Uterus (tissue), 2 donors: ENCODE measurements at regions not wholly inside any gene's neighbourhood (a gene's known extent, or its start where the extent isn't known, plus 50 kb on each side); places are given as distances from the start of the nearest gene placed in this dataset.

Experiments
- POLR2A ChIP-seq, 2 donors: fragments of 450-650 bp; IDR thresholded peaks; one replicate each; pipeline ENCODE4 v1.6.1; 2016; ENCODE audit warnings: antibody characterized with exemption in 2 of 2, mild to moderate bottlenecking in 1 of 2, moderate library complexity in 1 of 2
- TF ChIP-seq, protein P1 (sequence below), 4 experiments: fragments of 200-600 bp in 2 of 4; fragments of 450-650 bp in 2 of 4; sonication (generic) in 2 of 4; IDR thresholded peaks; one replicate each; pipeline ENCODE4 v1.5.1; 2016 to 2019; ENCODE audit warnings: antibody characterized with exemption in 4 of 4, mild to moderate bottlenecking in 2 of 4, moderate library complexity in 1 of 4

DNA sequence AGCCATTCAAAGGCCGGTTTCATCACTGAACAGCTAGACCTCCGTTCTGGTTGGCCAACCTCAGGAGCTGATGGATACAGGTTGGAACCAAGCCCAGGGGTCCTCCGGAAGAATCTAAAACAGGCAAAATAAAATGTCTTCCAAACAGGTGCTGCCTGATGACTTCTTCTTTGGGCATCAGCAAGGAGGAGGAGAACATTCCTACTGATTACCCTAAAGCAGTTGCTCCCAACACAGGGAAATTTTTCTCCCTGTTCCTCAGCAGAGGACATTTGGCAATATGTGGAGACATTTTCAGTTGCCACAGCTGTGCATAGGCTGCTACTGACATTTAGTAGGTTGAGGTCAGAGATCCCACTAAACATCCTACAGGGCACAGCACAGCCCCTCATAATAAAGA, 319.3 kb upstream of the PPARGC1A start:
- TF ChIP-seq, protein P1, sequence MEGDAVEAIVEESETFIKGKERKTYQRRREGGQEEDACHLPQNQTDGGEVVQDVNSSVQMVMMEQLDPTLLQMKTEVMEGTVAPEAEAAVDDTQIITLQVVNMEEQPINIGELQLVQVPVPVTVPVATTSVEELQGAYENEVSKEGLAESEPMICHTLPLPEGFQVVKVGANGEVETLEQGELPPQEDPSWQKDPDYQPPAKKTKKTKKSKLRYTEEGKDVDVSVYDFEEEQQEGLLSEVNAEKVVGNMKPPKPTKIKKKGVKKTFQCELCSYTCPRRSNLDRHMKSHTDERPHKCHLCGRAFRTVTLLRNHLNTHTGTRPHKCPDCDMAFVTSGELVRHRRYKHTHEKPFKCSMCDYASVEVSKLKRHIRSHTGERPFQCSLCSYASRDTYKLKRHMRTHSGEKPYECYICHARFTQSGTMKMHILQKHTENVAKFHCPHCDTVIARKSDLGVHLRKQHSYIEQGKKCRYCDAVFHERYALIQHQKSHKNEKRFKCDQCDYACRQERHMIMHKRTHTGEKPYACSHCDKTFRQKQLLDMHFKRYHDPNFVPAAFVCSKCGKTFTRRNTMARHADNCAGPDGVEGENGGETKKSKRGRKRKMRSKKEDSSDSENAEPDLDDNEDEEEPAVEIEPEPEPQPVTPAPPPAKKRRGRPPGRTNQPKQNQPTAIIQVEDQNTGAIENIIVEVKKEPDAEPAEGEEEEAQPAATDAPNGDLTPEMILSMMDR (IDR thresholded peaks at IDR 0.05): no peak
- TF ChIP-seq POLR2A (IDR thresholded peaks at IDR 0.05): no peak
